GM19452 (cell line): ENCODE measurements at regions not wholly inside any gene's neighbourhood (a gene's known extent, or its start where the extent isn't known, plus 50 kb on each side); places are given as distances from the start of the nearest gene placed in this dataset.

ENCODE experiments used
- ATAC-seq: cut with Tn5 transposase; IDR thresholded peaks from one replicate; pipeline ENCODE4 v1.9.1; 2021; ENCODE audit not compliant: unreplicated experiment

GRCh38 chr6:12653486-12653885 lies 63.1 kb upstream of the PHACTR1 start:
- no peak for ATAC-seq

GRCh38 chr6:12654107-12654506 lies 62.5 kb upstream of the PHACTR1 start:
- ATAC-seq = no peak

GRCh38 chr6:12654514-12654913 lies 62.1 kb upstream of the PHACTR1 start:
- ATAC-seq = no peak

GRCh38 chr6:12656906-12657305 lies 59.7 kb upstream of the PHACTR1 start:
- no peak for ATAC-seq

GRCh38 chr6:12657884-12658283 lies 58.7 kb upstream of the PHACTR1 start:
- no peak for ATAC-seq

GRCh38 chr6:12661432-12662089 lies 55.0 kb upstream of the PHACTR1 start:
- ATAC-seq = no peak
